ENCODE measurements at regions not wholly inside any gene's neighbourhood (a gene's known extent, or its start where the extent isn't known, plus 50 kb on each side); places are given as distances from the start of the nearest gene placed in this dataset.

GRCh38 chr20:54364365-54364764 lies 111.0 kb upstream of the DOK5 start:
- H3K4me3 ChIP-seq (ENCODE audit: low read length), result no peak overlapping the region
- no peaks in the 10 kb centered on the region for H3K9me3 ChIP-seq (ENCODE audit: insufficient read depth, low read depth, low read length)
- H3K27ac ChIP-seq (ENCODE audit: low read depth, low read length), result no peak overlapping the region
- H3K27me3 ChIP-seq (ENCODE audit: insufficient read depth, low read length), result no peaks in the 10 kb centered on the region
- H3K4me1 ChIP-seq (ENCODE audit: insufficient read depth, low read length), result peaks cover 30% of the 10 kb centered on the region; the same call in 1 of the 2 replicates
- no peak overlapping the region for H3K9ac ChIP-seq (ENCODE audit: low read depth, low read length)
- H3K36me3 ChIP-seq (ENCODE audit: insufficient read depth, low read length), result no peaks in the 10 kb centered on the region

DNA sequence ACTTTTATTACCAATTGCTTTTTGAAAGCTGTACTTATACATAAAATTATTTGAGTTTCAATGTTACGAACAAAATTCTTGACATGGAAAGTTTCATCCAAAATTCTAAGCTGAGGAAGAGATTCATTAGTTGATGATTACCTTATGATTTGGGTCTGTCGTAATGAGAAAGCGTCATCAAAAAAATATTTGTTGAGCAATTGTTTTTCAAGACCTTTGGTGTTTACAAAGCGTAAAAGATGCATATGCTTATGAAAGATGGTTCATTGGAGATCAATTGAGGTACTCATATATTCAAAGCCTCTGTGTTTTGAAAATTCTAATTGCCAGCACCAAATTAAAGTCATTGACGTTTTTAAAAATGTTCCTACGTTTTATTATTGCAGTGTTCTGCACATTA lies 110.5 kb upstream of the DOK5 start:
- H3K36me3 ChIP-seq (ENCODE audit: insufficient read depth, low read length), result no peaks in the 10 kb centered on the region
- H3K27me3 ChIP-seq (ENCODE audit: insufficient read depth, low read length), result no peaks in the 10 kb centered on the region
- no peak overlapping the region for H3K27ac ChIP-seq (ENCODE audit: low read depth, low read length)
- 96% methylated on average over 4 of the region's 6 CpGs for WGBS
- peaks cover 25% of the 10 kb centered on the region; the same call in 1 of the 2 replicates for H3K4me1 ChIP-seq (ENCODE audit: insufficient read depth, low read length)
- H3K9me3 ChIP-seq (ENCODE audit: insufficient read depth, low read depth, low read length), result no peaks in the 10 kb centered on the region
- H3K4me3 ChIP-seq (ENCODE audit: low read length), result no peak overlapping the region
- H3K9ac ChIP-seq (ENCODE audit: low read depth, low read length), result no peak overlapping the region

DNA sequence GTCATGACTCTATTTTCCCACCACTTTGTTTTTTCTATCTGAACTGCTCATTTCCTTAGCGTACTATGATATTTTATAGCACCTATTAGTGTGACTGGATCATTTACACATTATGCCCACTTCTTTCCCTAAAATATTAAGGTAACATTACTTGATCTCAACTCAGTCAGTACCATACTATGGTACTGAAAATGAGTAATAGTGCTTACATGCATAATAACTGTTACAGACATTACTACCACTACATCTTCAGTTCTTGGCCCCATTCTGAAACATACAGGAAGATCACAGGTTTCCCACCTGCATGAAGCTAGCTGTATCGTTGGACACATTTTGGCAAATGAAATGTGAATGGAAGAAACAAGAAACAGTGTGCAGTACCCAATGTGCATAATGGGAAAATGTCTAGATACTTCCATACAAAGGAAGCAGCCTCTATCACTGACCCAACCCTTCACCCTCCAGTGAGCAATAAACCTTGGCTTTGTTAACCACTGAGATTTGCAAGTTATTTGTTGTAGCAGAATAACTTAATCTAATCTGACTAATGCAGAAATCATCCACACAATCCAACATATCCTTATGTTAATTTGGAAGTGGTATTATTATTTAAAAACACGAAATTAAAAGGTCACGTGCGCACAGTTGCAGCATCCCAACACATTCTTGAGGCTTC lies 108.6 kb upstream of the DOK5 start:
- H3K9ac ChIP-seq (ENCODE audit: low read depth, low read length), result no peak overlapping the region
- no peaks in the 10 kb centered on the region for H3K9me3 ChIP-seq (ENCODE audit: insufficient read depth, low read depth, low read length)
- H3K4me1 ChIP-seq (ENCODE audit: insufficient read depth, low read length), result 0 out of 2 replicates have a peak, but pooled peaks cover 14% of the 10 kb centered on the region
- H3K27ac ChIP-seq (ENCODE audit: low read depth, low read length), result no peak overlapping the region
- WGBS, result 97% methylated on average over 2 of the region's 5 CpGs
- H3K4me3 ChIP-seq (ENCODE audit: low read length), result no peak overlapping the region
- no peaks in the 10 kb centered on the region for H3K27me3 ChIP-seq (ENCODE audit: insufficient read depth, low read length)
- H3K36me3 ChIP-seq (ENCODE audit: insufficient read depth, low read length), result no peaks in the 10 kb centered on the region

DNA sequence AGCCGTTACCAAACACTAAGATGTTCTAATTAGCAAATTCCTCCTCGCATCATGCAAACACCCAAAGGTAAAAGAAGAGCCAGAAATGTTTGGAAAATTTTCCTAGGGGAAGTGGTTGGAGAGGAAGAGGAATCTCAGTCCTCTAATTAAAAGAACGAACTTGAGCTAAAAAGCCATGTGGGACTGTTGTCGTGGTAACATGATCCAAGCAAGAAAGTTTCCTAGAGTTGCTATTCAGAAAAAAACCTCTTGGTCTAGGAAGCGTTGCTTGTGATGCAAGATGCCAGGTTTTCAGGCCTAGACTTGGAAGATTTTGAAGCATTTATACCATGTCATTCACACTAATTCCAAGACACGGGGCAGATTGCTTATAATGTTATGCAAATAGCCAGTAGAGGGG lies 106.8 kb upstream of the DOK5 start:
- Histone ChIP-seq H3K27me3 (ENCODE audit: insufficient read depth, low read length) (no peaks in the 10 kb centered on the region), H3K4me3 (ENCODE audit: low read length) (no peak overlapping the region), H3K4me1 (ENCODE audit: insufficient read depth, low read length) (0 out of 2 replicates have a peak, but pooled peaks cover 14% of the 10 kb centered on the region), H3K9ac (ENCODE audit: low read depth, low read length) (no peak overlapping the region), H3K27ac (ENCODE audit: low read depth, low read length) (no peak overlapping the region), H3K9me3 (ENCODE audit: insufficient read depth, low read depth, low read length) (no peaks in the 10 kb centered on the region), H3K36me3 (ENCODE audit: insufficient read depth, low read length) (no peaks in the 10 kb centered on the region)
- 81% methylated on average over 5 of the region's 6 CpGs for WGBS

- H3K36me3 ChIP-seq (ENCODE audit: insufficient read depth, low read length), result no peaks in the 10 kb centered on the region
- H3K4me3 ChIP-seq (ENCODE audit: low read length), result no peak overlapping the region
- no peak overlapping the region for H3K9ac ChIP-seq (ENCODE audit: low read depth, low read length)
- no CpG with 5 or more reads among the region's 1 CpG for WGBS
- 0 out of 2 replicates have a peak, but pooled peaks cover 11% of the 10 kb centered on the region for H3K4me1 ChIP-seq (ENCODE audit: insufficient read depth, low read length)
- no peaks in the 10 kb centered on the region for H3K9me3 ChIP-seq (ENCODE audit: insufficient read depth, low read depth, low read length)
- no peaks in the 10 kb centered on the region for H3K27me3 ChIP-seq (ENCODE audit: insufficient read depth, low read length)
- H3K27ac ChIP-seq (ENCODE audit: low read depth, low read length), result no peak overlapping the region
These were observed 103.1 kb upstream of the DOK5 start for GRCh38 chr20:54372313-54372712.

DNA sequence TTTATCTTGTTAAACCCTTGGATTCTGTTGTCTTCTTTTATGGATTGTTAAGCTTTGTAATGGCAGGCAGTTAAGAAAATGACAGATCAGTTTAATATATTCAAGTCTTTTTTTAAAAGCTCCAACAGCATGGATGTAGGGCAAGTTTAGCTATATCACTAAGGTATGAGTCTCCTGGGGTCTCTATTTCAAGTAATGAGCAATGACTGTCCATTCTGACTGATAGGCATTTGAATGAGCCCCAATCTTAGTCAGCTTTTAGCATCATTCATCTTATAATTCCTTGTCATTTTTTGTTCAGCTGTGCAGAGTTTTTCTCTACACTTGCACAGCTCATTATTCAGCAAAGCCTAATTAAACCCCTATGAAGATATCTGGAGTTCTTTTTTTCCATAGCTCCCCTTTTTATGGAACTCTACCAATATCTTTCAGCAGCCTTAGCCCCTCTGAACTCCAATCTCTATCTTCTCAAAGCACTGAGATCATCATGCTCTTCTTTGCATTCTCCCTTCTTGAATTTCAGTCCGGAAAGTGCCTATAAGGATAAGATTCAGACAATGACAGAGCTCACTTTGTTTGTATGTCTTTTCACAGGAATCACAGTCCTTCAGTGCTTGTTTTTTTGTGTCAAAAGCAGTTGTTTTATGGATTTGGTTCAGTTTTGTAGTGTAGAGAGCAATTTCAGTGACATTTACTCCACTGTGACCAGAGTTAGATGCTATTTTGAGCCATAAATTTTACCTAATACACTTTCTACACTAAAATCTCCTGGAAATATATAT lies 97.2 kb upstream of the DOK5 start:
- Histone ChIP-seq H3K4me3 (ENCODE audit: low read length) (no peak overlapping the region), H3K36me3 (ENCODE audit: insufficient read depth, low read length) (no peaks in the 10 kb centered on the region), H3K27ac (ENCODE audit: low read depth, low read length) (no peak overlapping the region), H3K4me1 (ENCODE audit: insufficient read depth, low read length) (peaks cover 3% of the 10 kb centered on the region), H3K9me3 (ENCODE audit: insufficient read depth, low read depth, low read length) (no peaks in the 10 kb centered on the region), H3K9ac (ENCODE audit: low read depth, low read length) (no peak overlapping the region), H3K27me3 (ENCODE audit: insufficient read depth, low read length) (no peaks in the 10 kb centered on the region)
- 100% methylated on average over 1 of the region's 1 CpG for WGBS

DNA sequence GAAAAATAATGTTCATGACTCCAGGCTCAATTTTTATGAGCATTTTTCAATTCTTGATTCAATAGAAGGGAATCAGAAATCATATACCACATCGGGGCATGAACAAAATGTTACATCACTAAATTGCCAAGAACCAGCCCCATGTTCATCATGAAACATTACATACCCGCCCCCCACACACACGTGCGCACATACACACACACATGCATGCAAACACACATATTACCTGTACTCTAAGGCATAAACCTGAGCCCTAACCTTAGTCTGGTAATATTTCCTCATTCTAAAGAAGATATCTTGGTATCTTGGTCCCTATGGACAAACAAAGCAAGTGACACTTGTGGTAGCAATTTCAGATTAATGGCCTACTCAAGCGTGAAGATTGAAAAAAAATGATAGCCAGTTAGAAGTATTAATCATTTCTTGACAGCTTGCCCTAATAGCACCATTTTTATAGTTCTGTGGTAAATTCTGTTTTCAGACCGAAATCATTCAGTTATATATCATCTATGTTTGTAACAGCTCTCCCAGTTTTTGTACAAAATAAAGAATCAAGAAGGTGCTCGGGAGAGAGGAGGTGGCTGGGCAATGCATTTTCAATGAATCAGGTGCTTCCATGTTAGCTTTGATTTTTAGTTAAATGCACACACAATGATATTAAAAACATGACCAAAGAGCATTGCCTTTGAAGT lies 95.4 kb upstream of the DOK5 start:
- Histone ChIP-seq H3K4me1 (ENCODE audit: insufficient read depth, low read length) (peaks cover 3% of the 10 kb centered on the region), H3K27ac (ENCODE audit: low read depth, low read length) (no peak overlapping the region), H3K4me3 (ENCODE audit: low read length) (no peak overlapping the region), H3K36me3 (ENCODE audit: insufficient read depth, low read length) (no peaks in the 10 kb centered on the region), H3K9ac (ENCODE audit: low read depth, low read length) (no peak overlapping the region), H3K27me3 (ENCODE audit: insufficient read depth, low read length) (no peaks in the 10 kb centered on the region), H3K9me3 (ENCODE audit: insufficient read depth, low read depth, low read length) (no peaks in the 10 kb centered on the region)
- 93% methylated on average over 5 of the region's 7 CpGs for WGBS

- H3K27me3 ChIP-seq (ENCODE audit: insufficient read depth, low read length), result no peaks in the 10 kb centered on the region
- H3K9me3 ChIP-seq (ENCODE audit: insufficient read depth, low read depth, low read length), result no peaks in the 10 kb centered on the region
- H3K9ac ChIP-seq (ENCODE audit: low read depth, low read length), result no peak overlapping the region
- 59% methylated on average over 3 of the region's 3 CpGs for WGBS
- H3K36me3 ChIP-seq (ENCODE audit: insufficient read depth, low read length), result no peaks in the 10 kb centered on the region
- peaks cover 3% of the 10 kb centered on the region for H3K4me1 ChIP-seq (ENCODE audit: insufficient read depth, low read length)
- no peak overlapping the region for H3K4me3 ChIP-seq (ENCODE audit: low read length)
- no peak overlapping the region for H3K27ac ChIP-seq (ENCODE audit: low read depth, low read length)
These were observed 93.0 kb upstream of the DOK5 start for GRCh38 chr20:54382419-54382818.

GRCh38 chr20:54385746-54386145 lies 89.6 kb upstream of the DOK5 start:
- WGBS, result 95% methylated on average over 8 of the region's 8 CpGs
- H3K36me3 ChIP-seq (ENCODE audit: insufficient read depth, low read length), result no peaks in the 10 kb centered on the region
- no peak overlapping the region for H3K27ac ChIP-seq (ENCODE audit: low read depth, low read length)
- H3K27me3 ChIP-seq (ENCODE audit: insufficient read depth, low read length), result no peaks in the 10 kb centered on the region
- H3K9me3 ChIP-seq (ENCODE audit: insufficient read depth, low read depth, low read length), result no peaks in the 10 kb centered on the region
- peaks cover 3% of the 10 kb centered on the region for H3K4me1 ChIP-seq (ENCODE audit: insufficient read depth, low read length)
- H3K9ac ChIP-seq (ENCODE audit: low read depth, low read length), result no peak overlapping the region
- H3K4me3 ChIP-seq (ENCODE audit: low read length), result no peak overlapping the region

GRCh38 chr20:54389596-54390280 lies 85.7 kb upstream of the DOK5 start:
- no peaks in the 10 kb centered on the region for H3K27me3 ChIP-seq (ENCODE audit: insufficient read depth, low read length)
- H3K27ac ChIP-seq (ENCODE audit: low read depth, low read length), result no peak overlapping the region
- no peaks in the 10 kb centered on the region for H3K36me3 ChIP-seq (ENCODE audit: insufficient read depth, low read length)
- H3K9me3 ChIP-seq (ENCODE audit: insufficient read depth, low read depth, low read length), result no peaks in the 10 kb centered on the region
- H3K4me1 ChIP-seq (ENCODE audit: insufficient read depth, low read length), result no peaks in the 10 kb centered on the region
- WGBS, result 92% methylated on average over 9 of the region's 9 CpGs
- H3K9ac ChIP-seq (ENCODE audit: low read depth, low read length), result no peak overlapping the region
- H3K4me3 ChIP-seq (ENCODE audit: low read length), result no peak overlapping the region
